Calu3 (cell line): ENCODE measurements at regions not wholly inside any gene's neighbourhood (a gene's known extent, or its start where the extent isn't known, plus 50 kb on each side); places are given as distances from the start of the nearest gene placed in this dataset.

ENCODE experiments used
- BruUV-seq: library from RNA; stranded (reverse); fragments of 400-500 nt; replicated peaks from 2 replicates; lab custom pipeline; 2021; lab: Mats Ljungman, UMichigan
- CTCF ChIA-PET: fragments of 300-600 bp; sonication (Branson Sonifier 250); formaldehyde crosslinking; loops from one replicate; lab custom pipeline; 2022; ENCODE audit warnings: antibody characterized with exemption; lab: Charles Lee
- DNase-seq: peaks from one replicate; pipeline ENCODE4 v3.0.0; 2022
- H3K27ac Mint-ChIP-seq: one replicate; pipeline ENCODE4 v1.8.0; 2022; ENCODE audit warnings: mixed read lengths; ENCODE audit not compliant: unreplicated experiment
- H3K27me3 Mint-ChIP-seq: one replicate; pipeline ENCODE4 v1.8.0; 2022; ENCODE audit warnings: mixed read lengths; ENCODE audit not compliant: unreplicated experiment
- H3K36me3 Mint-ChIP-seq: one replicate; pipeline ENCODE4 v1.8.0; 2022; ENCODE audit warnings: mild to moderate bottlenecking, moderate library complexity, mixed read lengths; ENCODE audit not compliant: insufficient read depth, unreplicated experiment
- H3K4me1 Mint-ChIP-seq: one replicate; pipeline ENCODE4 v1.8.0; 2022; ENCODE audit warnings: mild to moderate bottlenecking, low read depth, mixed read lengths; ENCODE audit not compliant: unreplicated experiment
- H3K4me3 Mint-ChIP-seq: one replicate; pipeline ENCODE4 v1.8.0; 2022; ENCODE audit warnings: mild to moderate bottlenecking, low read depth, moderate library complexity, mixed read lengths; ENCODE audit not compliant: unreplicated experiment
- H3K9me3 Mint-ChIP-seq: one replicate; pipeline ENCODE4 v1.8.0; 2022; ENCODE audit warnings: low read depth, mixed read lengths; ENCODE audit not compliant: unreplicated experiment
- intact Hi-C: fragments of 100-400 bp; cut with micrococcal nuclease; formaldehyde crosslinking; loops from one replicate; pipeline ENCODE4 v1.10.0; 2022; ENCODE audit not compliant: unreplicated experiment
- TF ChIP-seq, protein P1 (sequence below): fragments of 200-600 bp; IDR thresholded peaks from one replicate; pipeline ENCODE4 v1.8.0; 2022; ENCODE audit warnings: antibody characterized with exemption; ENCODE audit not compliant: unreplicated experiment

- no peak for DNase-seq
- peaks cover 13% of the 10 kb centered on the region for H3K4me1 Mint-ChIP-seq
- no TSS peak for BruUV-seq
- TF ChIP-seq, protein P1, sequence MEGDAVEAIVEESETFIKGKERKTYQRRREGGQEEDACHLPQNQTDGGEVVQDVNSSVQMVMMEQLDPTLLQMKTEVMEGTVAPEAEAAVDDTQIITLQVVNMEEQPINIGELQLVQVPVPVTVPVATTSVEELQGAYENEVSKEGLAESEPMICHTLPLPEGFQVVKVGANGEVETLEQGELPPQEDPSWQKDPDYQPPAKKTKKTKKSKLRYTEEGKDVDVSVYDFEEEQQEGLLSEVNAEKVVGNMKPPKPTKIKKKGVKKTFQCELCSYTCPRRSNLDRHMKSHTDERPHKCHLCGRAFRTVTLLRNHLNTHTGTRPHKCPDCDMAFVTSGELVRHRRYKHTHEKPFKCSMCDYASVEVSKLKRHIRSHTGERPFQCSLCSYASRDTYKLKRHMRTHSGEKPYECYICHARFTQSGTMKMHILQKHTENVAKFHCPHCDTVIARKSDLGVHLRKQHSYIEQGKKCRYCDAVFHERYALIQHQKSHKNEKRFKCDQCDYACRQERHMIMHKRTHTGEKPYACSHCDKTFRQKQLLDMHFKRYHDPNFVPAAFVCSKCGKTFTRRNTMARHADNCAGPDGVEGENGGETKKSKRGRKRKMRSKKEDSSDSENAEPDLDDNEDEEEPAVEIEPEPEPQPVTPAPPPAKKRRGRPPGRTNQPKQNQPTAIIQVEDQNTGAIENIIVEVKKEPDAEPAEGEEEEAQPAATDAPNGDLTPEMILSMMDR = no peak
- peaks cover 13% of the 10 kb centered on the region for H3K9me3 Mint-ChIP-seq
- CTCF ChIA-PET = no interaction called here
- H3K27ac Mint-ChIP-seq = no peak overlapping the region
- intact Hi-C loops = no loop called here
- no peak overlapping the region for H3K4me3 Mint-ChIP-seq
- no peaks in the 10 kb centered on the region for H3K36me3 Mint-ChIP-seq
- H3K27me3 Mint-ChIP-seq = peaks cover 66% of the 10 kb centered on the region
Observed at GRCh38 chr15:85897895-85898717, 103.4 kb upstream of the KLHL25 start.

DNA sequence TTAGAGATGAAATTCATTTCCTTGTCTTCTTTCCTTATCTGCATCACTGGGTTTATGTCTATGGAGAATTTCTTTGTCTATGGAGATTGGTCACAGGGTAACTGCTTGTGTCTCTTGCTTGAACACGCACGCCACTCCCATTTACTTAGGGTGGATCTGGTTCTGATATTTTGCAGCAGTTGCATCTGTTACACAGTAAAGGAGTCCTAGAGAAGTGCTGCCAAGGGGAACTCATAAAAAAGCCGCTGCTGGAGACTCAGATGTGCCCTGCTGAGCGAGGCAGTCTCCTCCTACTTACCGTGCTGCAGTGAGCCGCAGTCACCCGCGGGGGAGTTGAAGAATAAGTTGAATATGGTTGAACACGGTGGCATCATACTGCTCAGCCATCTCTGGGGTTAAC is 105.2 kb upstream of the KLHL25 start:
- peaks cover 13% of the 10 kb centered on the region for H3K9me3 Mint-ChIP-seq
- H3K27me3 Mint-ChIP-seq = peaks cover 66% of the 10 kb centered on the region
- no peaks in the 10 kb centered on the region for H3K36me3 Mint-ChIP-seq
- TF ChIP-seq, protein P1 = no peak
- peaks cover 13% of the 10 kb centered on the region for H3K4me1 Mint-ChIP-seq
- CTCF ChIA-PET = no interaction called here
- intact Hi-C loops = no loop called here
- H3K27ac Mint-ChIP-seq = no peak overlapping the region
- no peak overlapping the region for H3K4me3 Mint-ChIP-seq
- DNase-seq = no peak
- no TSS peak for BruUV-seq

- Mint-ChIP-seq H3K27ac (no peak overlapping the region), H3K9me3 (no peaks in the 10 kb centered on the region)
Observed at GRCh38 chr15:85905751-85906450, 111.2 kb upstream of the KLHL25 start.

GRCh38 chr15:85906640-85907039 is 111.9 kb upstream of the KLHL25 start:
- Mint-ChIP-seq H3K27me3 (peaks cover 69% of the 10 kb centered on the region), H3K9me3 (no peaks in the 10 kb centered on the region), H3K36me3 (no peaks in the 10 kb centered on the region), H3K4me1 (no peaks in the 10 kb centered on the region), H3K27ac (no peak overlapping the region), H3K4me3 (no peak overlapping the region)
- intact Hi-C loops = no loop called here
- TF ChIP-seq, protein P1 = no peak
- no TSS peak for BruUV-seq
- no peak for DNase-seq
- CTCF ChIA-PET = no interaction called here

More at GRCh38 chr15:85905751-85906450, 111.2 kb upstream of the KLHL25 start:
- no TSS peak for BruUV-seq
- H3K36me3 Mint-ChIP-seq = no peaks in the 10 kb centered on the region
- no peak overlapping the region for H3K4me3 Mint-ChIP-seq
- intact Hi-C loops = no loop called here
- peaks cover 69% of the 10 kb centered on the region for H3K27me3 Mint-ChIP-seq
- TF ChIP-seq, protein P1 = no peak
- DNase-seq = no peak
- H3K4me1 Mint-ChIP-seq = no peaks in the 10 kb centered on the region
- CTCF ChIA-PET = no interaction called here
